Stimulated activated CD4-positive, alpha-beta T cell treated with anti-CD3 and anti-CD28 coated beads, TNF-alpha, amount 100 ng/mL, for 48 hours (primary cell): ENCODE measurements at regions not wholly inside any gene's neighbourhood (a gene's known extent, or its start where the extent isn't known, plus 50 kb on each side); places are given as distances from the start of the nearest gene placed in this dataset.
"Not testable (repeated sequence)": the region's sequence is repeated elsewhere in the genome, so short reads cannot be mapped to it uniquely, and the experiment has no call there.

Source experiments
- DNase-seq, 3 donors: peaks; one replicate each; pipeline ENCODE4 v3.0.0-alpha.2; 2020; ENCODE audit warnings: low read depth in 3 of 3

DNA sequence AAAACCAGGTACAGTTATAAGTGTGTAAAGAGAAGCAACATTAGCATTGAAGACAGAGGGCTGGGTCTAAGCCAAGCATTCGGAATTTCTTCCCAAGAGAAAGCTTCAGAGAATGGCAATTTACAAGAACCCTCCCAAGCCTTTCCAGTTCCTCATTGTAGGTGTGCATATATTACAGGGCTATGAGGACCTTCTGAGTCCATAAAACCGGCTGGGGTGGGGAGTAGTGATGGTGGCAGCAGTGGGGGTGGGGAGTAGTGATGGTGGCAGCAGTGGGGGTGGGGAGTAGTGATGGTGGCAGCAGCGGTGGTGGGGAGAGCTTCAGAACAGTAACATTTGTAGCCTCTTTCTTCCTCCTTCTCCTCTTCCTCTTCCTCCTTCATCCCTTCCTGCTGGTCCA, 368.7 kb upstream of the UMPS start:
- DNase-seq = no peak

DNA sequence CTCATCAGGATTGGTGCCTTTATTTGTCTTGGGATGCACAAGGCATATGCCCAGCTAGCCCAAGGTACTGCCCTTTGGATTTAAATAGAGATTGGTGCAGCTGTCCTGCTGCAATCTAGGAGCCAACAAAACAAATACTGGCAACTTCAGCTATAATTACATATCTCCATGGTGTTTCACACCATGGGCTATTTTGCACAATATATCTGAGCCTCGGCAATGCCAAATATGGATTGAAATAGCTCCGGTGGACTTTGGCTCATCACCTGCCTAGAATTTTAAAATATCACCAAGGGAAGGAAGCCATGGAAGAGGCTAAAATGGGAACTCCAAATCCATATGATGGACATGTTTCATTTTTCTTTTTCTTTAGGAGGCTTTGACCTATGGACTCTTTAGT, 367.8 kb upstream of the UMPS start:
- DNase-seq = no peak

DNA sequence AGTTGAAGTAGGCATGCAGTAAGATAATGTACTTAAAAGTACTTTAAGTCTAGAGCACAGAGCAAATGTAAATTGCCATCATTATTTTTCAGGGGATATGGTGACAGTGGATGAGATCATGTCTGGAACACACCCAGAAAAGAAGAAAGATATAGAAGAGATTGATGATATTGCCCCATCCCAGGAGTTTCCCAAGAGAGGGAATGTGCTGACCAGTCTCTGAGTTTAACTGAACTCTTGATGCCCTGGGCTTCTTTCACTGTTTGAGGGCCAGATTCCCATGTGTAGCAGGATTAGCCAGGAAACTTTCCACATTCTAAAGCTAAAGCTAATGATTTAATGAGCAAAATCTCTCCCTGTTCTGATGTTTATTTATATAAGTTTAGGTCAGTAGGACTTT, 366.8 kb upstream of the UMPS start:
- no peak for DNase-seq

- DNase-seq = no peak
Observed at GRCh38 chr3:124364317-124365020, 365.8 kb upstream of the UMPS start.

- DNase-seq = not testable (repeated sequence)
Observed at GRCh38 chr3:124366655-124367054, 363.6 kb upstream of the UMPS start.

DNA sequence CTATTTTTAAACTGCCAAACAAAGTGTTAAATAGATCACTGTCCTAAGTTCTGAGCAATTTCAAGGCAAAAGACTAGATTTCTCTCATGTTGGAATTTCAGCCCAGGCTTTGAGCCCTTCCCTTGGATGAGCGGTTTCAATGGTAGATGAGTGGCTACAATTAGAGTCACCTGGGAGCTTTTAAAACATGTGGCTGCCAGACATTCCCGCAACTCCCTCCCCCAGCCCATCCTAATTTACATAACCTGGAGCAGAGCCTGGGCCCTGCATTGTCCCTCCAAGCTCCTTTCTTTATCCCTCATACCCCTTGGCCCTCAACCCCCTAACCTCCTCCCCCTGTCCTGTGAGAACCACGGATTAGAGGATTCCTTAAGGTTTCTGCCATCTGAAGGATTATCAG, 357.5 kb upstream of the UMPS start:
- DNase-seq = no peak

DNA sequence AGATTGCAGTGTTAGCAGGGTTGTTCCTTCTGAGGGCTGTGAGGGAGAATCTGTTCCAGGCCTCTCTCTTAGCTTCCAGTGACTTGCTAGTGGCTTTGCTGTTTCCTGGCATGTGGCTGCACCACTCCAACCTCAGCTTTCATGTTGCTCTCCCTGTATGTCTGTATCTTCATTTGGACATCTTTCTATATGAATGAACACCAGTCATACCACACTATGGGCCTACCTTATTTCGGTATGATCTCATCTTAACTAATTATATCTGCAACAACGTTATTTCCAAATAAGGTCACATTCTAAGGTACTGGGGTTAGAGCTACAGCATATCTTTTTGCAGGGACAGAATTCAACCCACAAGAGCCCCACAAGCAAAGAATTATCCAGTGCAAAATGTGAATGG, 356.7 kb upstream of the UMPS start:
- no peak for DNase-seq

DNA sequence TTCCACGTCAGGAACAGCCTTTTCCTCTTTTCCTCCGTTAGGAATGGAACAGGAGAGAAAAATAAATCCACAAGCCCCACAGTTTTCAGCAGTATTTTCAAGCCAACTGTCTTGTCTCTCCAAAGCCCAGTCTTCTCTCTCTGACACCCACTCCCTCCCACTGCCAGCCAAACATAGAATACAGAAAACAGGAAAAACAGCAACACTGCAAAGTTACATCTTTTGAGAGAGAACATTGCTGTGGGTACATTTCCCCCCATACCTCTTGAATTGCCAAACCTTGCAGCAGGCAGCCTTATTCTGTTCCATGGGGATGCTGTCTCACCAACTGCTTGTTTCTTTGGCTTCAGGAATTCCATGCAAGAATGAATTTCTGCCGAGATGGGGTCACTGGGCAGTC, 355.7 kb upstream of the UMPS start:
- no peak for DNase-seq

GRCh38 chr3:124381575-124382333, 348.5 kb upstream of the UMPS start:
- no peak for DNase-seq

GRCh38 chr3:124383051-124383450, 347.2 kb upstream of the UMPS start:
- no peak for DNase-seq

GRCh38 chr3:124383846-124384466, 346.3 kb upstream of the UMPS start:
- no peak for DNase-seq

DNA sequence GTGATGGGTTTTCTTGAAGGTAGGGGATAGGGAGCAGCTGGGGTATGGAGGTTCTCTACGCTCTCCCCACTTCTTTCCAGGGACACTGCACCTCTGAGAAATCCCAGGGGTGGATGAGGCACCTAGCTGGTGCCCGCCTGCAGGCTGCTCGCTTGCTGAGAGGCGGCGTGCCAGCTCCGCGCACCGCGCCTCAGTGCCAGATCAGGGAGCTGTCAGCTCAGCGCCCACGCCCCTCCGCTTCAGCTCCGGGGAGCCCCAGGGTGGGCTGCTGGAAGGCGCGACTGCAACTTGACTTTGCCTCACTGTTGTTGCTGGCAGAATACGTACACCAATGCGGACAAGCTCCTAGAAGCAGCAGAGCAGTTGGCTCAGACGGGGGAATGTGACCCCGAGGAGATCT, 345.7 kb upstream of the UMPS start:
- DNase-seq = no peak

DNA sequence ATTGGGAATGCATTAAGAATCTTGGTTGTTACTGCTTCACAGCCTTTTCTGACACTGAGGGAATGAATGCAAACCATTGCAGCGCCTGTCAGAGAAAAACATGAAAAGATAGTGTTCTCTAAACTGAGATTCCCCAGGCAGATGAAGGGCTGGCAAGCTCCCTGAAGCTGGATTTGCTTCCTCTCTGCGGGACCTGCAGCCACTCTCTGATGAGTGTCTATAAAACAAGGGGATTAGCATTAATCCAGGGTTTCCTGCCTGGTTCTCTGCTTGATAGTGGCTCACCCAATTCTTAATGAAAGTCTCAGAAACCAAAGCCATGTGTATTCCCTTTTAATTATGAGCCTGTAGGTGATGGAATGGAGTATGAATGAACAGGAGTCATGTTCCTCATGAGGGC, 344.3 kb upstream of the UMPS start:
- no peak for DNase-seq

DNA sequence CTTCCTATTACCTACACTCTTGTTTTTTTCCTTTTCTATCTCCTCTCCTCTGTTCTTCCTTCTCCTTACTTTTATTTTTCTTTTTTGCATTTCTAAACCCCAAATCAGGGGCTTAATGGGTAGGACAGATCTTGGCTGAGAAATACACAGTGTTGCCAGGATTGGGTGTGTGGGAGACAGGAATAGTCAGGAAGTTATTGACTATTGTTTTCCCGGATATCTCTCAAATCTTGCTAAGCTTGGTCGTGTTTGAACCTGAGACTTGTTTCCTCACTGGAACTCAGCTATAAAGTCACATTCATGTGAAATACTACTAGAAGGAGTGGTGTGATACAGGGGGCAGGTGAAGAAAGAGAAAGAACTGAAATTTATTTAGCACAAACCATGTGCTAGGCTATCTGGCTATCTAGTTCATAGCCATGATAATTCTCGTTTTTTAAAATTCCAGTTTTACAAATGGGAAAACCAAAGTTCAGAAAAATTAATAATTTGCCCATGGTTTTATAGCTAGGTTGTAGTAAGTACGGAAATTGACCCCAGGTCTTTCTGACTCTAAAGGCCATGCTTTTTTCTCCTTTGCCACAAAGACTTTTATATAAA, 343.2 kb upstream of the UMPS start:
- DNase-seq = no peak

DNA sequence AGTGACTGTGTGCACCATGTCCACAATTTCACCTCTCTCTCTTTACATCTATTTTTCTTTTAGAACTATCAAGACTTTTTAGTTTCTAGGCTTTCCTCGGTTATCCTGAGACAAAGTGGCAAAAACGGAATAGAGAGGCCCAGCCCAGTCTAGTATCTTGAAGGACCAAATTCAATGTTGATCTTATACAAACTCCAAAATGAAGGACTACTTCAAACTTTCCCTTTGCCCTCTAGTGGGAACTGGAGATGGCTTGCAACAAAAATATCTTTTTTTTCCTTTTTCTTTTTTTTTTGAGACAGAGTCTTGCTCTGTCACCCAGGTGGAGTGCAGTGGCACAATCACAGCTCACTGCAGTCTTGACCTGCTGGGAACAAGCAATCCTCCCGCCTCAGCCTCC, 338.5 kb upstream of the UMPS start:
- no peak for DNase-seq

- no peak for DNase-seq
Observed at GRCh38 chr3:124393340-124393739, 336.9 kb upstream of the UMPS start.

DNA sequence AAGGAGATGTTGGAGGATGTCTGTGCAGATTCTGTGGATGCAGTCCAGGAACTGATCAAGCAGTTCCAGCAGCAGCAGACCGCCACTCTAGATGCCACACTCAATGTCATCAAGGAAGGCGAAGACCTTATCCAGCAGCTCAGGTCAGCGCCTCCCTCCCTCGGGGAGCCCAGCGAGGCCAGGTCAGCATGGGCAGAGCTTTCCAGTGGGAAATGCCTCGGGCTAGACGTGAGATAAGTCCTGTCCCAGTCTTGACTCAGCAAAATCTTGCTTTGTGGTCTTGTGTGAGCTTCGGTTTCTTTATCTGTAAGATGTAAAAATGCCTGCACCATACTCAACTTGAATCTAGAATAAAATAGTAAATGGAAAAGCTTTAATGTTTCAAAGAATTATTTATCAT, 335.1 kb upstream of the UMPS start:
- no peak for DNase-seq

DNA sequence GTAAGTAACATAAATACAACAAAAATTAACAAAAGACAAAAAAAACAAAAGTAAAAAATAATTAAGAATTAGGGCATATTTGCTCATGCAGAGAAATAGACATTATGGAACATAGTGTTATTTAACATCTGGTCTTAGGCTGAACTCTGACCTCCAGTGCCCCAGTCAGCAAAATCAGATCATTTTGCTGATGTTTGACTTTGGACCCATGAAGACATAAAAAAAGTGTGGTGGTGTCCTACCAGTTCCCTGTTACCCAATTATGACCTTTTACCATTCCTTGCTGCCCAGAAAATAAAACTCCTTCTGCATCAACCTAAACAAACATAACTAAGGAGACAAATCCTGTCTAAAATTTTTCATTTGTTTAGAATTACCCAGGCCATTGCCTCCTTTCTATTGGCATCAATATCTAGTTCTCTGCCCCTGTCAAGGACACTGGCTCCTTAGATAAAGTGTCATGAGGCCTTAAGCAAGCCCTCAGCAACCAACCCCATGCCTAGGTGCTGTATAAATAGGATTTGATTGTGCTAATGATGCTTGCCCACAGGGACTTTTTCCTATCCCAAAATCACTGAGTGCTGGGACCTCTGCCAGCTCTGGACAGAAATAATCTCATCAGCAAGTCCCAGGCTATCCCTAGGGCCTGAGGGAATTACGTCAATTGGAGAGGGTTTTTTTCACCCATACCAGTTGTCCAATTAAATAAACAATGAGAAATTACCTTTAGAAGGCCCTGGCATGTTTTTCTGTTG, 334.5 kb upstream of the UMPS start:
- no peak for DNase-seq

DNA sequence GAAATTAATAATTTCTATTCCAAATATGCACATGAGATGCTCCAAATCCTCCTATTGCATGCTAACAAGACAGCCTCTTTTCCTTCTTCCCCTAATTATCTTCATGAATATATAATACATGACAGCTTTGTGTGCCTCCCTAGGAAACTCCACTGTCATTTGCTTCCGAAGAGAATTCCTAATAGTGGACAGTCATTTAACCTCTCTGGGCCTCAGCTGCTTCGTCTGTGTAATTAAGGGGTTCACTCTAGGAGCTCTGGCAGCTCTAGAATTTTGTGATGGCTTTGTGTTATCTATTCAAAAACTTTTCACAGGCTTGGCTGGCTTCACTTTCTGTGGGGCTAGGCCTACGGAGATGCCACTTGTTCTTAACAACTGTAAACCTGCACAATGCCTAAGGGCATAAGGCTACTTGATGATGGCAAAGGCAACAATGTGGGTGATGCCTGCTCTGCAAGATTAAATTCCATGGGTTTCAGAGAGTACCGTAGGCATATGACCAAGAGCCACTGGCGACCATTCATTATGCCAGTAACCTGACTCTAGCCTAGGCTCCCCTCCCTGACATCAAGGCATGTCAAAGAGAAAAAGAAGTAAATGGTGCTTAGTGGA, 333.8 kb upstream of the UMPS start:
- DNase-seq = no peak

DNA sequence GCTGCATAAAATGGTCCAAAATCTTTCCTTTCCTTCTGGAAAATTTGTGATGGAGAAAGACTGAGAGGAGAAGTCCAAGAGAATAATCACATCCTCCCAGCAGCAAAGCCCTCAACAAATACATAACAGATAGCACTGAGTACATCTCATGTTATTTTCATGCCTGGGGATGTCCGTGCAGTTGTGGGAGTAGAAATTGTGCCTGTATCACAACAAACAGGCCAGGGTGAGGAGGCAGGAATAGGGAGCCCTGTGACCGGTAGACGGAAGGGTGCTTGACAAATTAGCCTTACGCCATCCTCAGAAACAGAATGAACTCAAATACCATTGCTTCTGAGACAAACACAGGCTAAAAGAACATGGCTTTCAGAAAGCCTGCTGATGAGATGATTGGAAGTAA, 333.2 kb upstream of the UMPS start:
- DNase-seq = no peak

DNA sequence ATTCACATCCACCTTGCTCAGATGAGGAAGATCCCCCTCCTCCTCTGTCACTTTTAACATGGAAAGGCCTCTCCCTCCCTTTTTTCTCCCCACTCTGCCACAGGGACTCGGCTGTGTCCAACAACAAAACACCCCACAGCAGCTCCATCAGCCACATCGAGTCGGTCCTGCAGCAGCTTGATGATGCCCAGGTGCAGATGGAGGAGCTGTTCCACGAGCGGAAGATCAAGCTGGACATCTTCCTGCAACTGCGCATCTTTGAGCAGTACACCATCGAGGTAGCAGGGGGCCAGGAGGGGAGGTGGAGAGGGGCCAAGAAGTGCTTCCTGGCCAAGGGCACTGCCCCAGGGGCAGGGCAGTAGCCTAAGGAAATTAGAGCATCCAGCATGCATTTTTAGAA, 331.7 kb upstream of the UMPS start:
- no peak for DNase-seq

DNA sequence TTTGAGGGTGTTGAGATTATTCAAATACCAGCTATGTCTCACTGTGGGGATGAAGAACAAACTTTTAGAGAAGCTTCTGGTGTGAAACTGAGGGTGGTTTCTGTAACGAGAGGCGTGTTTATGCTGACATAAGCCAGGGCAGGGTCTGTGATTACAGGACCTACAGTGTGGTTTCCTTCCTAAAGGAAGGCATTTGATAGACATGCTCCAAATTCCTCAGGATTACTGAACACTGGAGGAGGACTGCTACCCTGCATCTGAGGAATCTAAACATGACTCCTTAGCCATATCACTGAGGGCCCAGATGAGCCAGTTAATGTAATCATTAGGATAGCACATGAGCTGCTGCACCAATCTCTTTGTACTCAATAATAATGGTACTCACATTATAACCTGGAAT, 328.4 kb upstream of the UMPS start:
- DNase-seq = no peak
